C4-2B (cell line): ENCODE measurements at regions not wholly inside any gene's neighbourhood (a gene's known extent, or its start where the extent isn't known, plus 50 kb on each side); places are given as distances from the start of the nearest gene placed in this dataset.

Experiments
- CTCF ChIP-seq: fragments of 450-650 bp; conservative IDR thresholded peaks from 2 replicates; pipeline ENCODE4 v1.5.1; 2017; ENCODE audit warnings: mild to moderate bottlenecking
- ZFX ChIP-seq: fragments of 450-650 bp; IDR thresholded peaks from 2 replicates; pipeline ENCODE4 v1.6.1; 2017

- TF ChIP-seq CTCF: no peak
- no peak for TF ChIP-seq ZFX
Measured at GRCh38 chr7:121599887-121600286, 203.8 kb upstream of the FAM3C start.
